ENCODE measurements at regions not wholly inside any gene's neighbourhood (a gene's known extent, or its start where the extent isn't known, plus 50 kb on each side); places are given as distances from the start of the nearest gene placed in this dataset.

DNA sequence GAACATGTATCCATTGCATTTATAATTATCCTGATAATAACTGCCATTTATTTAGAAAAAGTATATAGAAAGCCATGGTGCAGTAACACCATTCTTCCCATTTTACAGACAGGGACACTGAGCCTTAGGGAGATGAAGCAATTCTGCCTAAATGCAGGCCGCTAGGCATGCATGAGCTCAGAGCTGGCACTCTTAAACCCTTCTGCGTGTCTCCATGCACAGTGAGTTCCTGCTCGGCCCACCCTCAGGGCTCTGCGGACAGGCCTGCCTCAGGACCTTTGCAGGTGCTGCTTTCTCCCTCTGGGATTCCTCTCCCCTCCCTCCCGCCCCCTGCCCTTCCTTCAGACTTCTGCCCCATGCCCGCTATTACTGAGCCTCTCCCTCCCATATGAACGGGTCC, 54.3 kb upstream of the WSB1 start:
- no peak for TF ChIP-seq CTCF (IDR thresholded peaks at IDR 0.05; ENCODE audit: insufficient read depth, low read depth, low read length, missing control alignments)
- H3K4me3 ChIP-seq (ENCODE audit: low read length): no peak overlapping the region
- DNase-seq (ENCODE audit: low read depth): no peak

DNA sequence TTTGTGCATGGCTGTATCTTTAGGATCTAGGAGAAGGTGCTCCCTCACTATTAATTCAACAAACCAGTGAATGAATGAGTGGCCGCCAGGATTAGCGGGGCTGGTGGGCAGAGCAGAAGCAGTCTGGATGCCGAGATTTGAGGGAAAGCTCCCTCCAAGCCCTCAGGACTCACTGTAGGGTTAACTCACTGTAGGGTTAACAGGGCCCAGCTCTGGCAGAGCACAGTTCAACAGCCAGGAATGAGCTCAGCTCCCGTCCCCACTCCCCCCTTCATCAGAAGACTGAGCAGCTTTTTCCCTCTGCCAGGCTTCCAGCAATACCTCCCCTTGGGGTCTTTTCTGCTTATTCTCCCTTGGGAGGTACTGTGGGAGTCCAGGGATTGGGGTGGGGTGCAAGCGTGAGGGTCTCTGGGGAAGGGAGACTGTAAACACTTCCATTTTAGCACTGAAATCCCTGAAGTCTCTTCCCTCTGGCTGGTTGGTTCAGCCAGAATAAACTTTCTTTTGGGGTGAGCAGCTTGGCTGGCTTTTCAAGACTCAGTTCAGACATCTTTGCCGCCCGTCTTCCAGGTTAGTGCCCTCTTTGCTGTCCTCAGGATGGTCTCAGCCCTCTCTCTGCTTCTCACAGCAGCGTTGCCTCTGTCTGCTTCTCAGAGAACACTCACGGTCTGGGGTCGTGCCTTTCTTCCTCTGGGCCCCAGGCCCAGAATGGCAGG, 53.7 kb upstream of the WSB1 start:
- peak overlapping the region; percentile 4 for H3K4me3 ChIP-seq (ENCODE audit: low read length)
- TF ChIP-seq CTCF (IDR thresholded peaks at IDR 0.05; ENCODE audit: insufficient read depth, low read depth, low read length, missing control alignments): no peak
- no peak for DNase-seq (ENCODE audit: low read depth)

GRCh38 chr17:27240802-27241155, 53.1 kb upstream of the WSB1 start:
- DNase-seq (ENCODE audit: low read depth): no peak
- TF ChIP-seq CTCF (IDR thresholded peaks at IDR 0.05; ENCODE audit: insufficient read depth, low read depth, low read length, missing control alignments): no peak

DNA sequence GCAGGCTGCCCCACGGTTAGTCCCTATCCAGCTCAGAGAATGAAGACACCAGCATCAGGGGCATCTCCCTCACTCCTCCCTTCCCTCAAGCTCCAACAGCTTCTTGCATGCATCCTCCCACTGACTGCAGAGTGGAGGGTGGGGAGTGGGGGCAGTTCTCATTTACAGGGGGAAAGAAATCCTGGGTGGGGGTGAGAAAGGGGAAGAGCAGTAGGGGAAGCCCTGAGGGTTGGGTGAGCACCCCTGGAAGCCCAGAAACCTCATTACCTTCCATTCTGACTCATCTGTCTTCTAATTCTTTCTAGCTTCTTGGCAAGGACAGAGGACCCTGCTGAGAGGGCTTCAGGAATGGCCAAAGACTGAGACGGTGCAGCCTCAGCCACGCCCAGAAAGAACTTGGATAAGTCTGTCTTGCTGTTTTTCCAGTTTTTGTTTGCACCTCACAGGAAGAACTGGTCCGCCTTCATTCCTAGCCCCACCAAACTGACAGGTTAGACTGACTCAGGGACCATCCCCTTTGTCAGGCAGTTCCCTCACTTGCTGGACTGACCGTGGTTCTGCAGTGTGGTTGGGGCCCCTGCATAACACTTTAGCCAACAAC, 52.5 kb upstream of the WSB1 start:
- DNase-seq (ENCODE audit: low read depth): peak; percentile 99
- no peak for TF ChIP-seq CTCF (IDR thresholded peaks at IDR 0.05; ENCODE audit: insufficient read depth, low read depth, low read length, missing control alignments)
- H3K4me3 ChIP-seq (ENCODE audit: low read length): peak overlapping the region; percentile 32

More at GRCh38 chr17:27240802-27241155, 53.1 kb upstream of the WSB1 start:
- H3K4me3 ChIP-seq (ENCODE audit: low read length): peak overlapping the region; percentile 32

DNA sequence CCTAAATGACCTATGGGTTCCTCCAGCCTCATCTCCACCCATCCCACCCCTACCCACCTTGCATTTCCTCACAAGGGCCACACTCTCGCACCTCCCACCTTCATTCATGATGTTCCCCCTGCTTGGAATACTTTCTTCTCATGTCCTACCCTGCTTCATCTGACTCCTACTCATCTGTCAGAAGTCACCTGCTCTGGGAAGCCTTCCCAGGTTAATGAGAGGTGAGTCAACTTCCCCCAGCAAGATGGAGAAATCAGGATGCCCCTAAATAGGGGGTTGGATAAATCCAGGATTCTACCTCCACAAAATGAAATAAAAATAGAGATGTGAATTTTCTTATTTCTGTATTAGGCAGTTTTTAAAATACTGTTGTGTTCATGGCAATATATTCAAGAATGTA, 51.0 kb upstream of the WSB1 start:
- DNase-seq (ENCODE audit: low read depth): peak; percentile 64
- no peak overlapping the region for H3K4me3 ChIP-seq (ENCODE audit: low read length)
- no peak for TF ChIP-seq CTCF (IDR thresholded peaks at IDR 0.05; ENCODE audit: insufficient read depth, low read depth, low read length, missing control alignments)

DNA sequence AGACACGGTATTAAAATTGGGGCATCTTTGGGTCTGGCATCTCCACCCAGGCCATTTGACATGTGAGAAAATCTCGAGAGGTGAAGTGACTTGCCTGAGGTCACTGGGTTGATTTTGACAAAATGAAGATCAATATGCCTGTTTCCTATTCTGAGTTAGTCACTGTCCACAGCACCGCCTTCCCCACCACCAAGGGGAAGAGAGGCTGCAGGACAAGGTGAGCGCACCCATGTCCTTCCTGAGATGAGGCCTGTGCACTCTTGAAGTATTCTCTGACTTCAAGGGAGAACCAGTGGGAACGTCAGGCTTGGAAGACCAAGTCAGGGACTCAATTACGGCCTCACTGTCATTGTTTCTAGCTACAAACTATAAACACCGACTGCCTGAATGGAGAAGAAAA, 49.9 kb upstream of the WSB1 start:
- TF ChIP-seq CTCF (IDR thresholded peaks at IDR 0.05; ENCODE audit: insufficient read depth, low read depth, low read length, missing control alignments): no peak
- DNase-seq (ENCODE audit: low read depth): no peak
- H3K4me3 ChIP-seq (ENCODE audit: low read length): no peak overlapping the region

All from epithelial cell of esophagus (primary cell).